Hepatocyte (in vitro differentiated cells): ENCODE measurements at regions not wholly inside any gene's neighbourhood (a gene's known extent, or its start where the extent isn't known, plus 50 kb on each side); places are given as distances from the start of the nearest gene placed in this dataset.

ENCODE experiments used
- CTCF ChIP-seq: fragments of 200-600 bp; sonication (generic); IDR thresholded peaks from 2 replicates; pipeline ENCODE4 v1.5.1; 2016; ENCODE audit warnings: antibody characterized with exemption, mild to moderate bottlenecking; ENCODE audit not compliant: poor library complexity
- EZH2phosphoT487 ChIP-seq: fragments of 200-600 bp; sonication (generic); IDR thresholded peaks from one replicate; pipeline ENCODE4 v1.6.1; 2018; ENCODE audit warnings: antibody characterized with exemption, mild to moderate bottlenecking, low read depth, moderate library complexity; ENCODE audit not compliant: unreplicated experiment, severe bottlenecking

GRCh38 chr9:126116351-126117157 lies 210.1 kb upstream of the MVB12B start:
- TF ChIP-seq CTCF, result no peak
- no peak for TF ChIP-seq EZH2phosphoT487
